ENCODE measurements at regions not wholly inside any gene's neighbourhood (a gene's known extent, or its start where the extent isn't known, plus 50 kb on each side); places are given as distances from the start of the nearest gene placed in this dataset.

- Histone ChIP-seq H4K8ac (replicated peaks; ENCODE audit: insufficient read length, low read depth, low read length) (no peak overlapping the region), H2BK15ac (ENCODE audit: low read depth, low read length) (no peak overlapping the region), H3K56ac (ENCODE audit: insufficient read length, low read depth, low read length) (no peak overlapping the region), H4K20me1 (ENCODE audit: control insufficient read depth, insufficient read depth, insufficient read length) (no peaks in the 10 kb centered on the region), H3K23ac (ENCODE audit: insufficient read length, low read depth, low read length) (no peak overlapping the region), H3K27me3 (ENCODE audit: insufficient read depth, low read length) (no peaks in the 10 kb centered on the region), H2AFZ (ENCODE audit: low read length) (no peak overlapping the region), H2BK120ac (ENCODE audit: low read depth, low read length, poor library complexity, severe bottlenecking) (no peak overlapping the region), H4K91ac (ENCODE audit: insufficient read length, low read depth, low read length) (no peak overlapping the region), H3K79me2 (ENCODE audit: insufficient read depth, low read length) (no peaks in the 10 kb centered on the region), H3K27ac (ENCODE audit: insufficient read length, low read depth, low read length) (no peak overlapping the region), H3K9me3 (ENCODE audit: control insufficient read depth, low read depth, low read length) (no peaks in the 10 kb centered on the region), H2BK20ac (ENCODE audit: low read depth, low read length, poor library complexity, severe bottlenecking) (no peak overlapping the region), H3T11ph (ENCODE audit: low read length) (no peak overlapping the region), H2AK5ac (ENCODE audit: insufficient read length, low read length) (no peak overlapping the region), H2BK12ac (ENCODE audit: insufficient read length, low read depth, low read length) (no peak overlapping the region), H4K5ac (ENCODE audit: insufficient read length, low read depth, low read length) (no peak overlapping the region), H3K23me2 (ENCODE audit: insufficient read length, low read depth, low read length, poor library complexity, severe bottlenecking) (no peaks in the 10 kb centered on the region), H2BK5ac (ENCODE audit: insufficient read length, low read length) (no peak overlapping the region), H3K4me1 (ENCODE audit: insufficient read depth, low read length) (peaks cover 3% of the 10 kb centered on the region; the same call in 1 of the 2 replicates), H3K79me1 (ENCODE audit: insufficient read depth, low read depth, low read length, poor library complexity, severe bottlenecking) (no peaks in the 10 kb centered on the region), H3K9ac (ENCODE audit: extremely low read depth, insufficient read length, low read length) (no peak overlapping the region), H3K14ac (ENCODE audit: insufficient read depth, low read length) (no peak overlapping the region), H3K4ac (ENCODE audit: low read depth, low read length) (no peak overlapping the region), H3K4me2 (ENCODE audit: insufficient read depth, insufficient read length, low read length) (no peak overlapping the region), H3K18ac (ENCODE audit: insufficient read length, low read depth, low read length) (no peak overlapping the region)
- no CpG with 5 or more reads among the region's 4 CpGs for WGBS (ENCODE audit: extremely low coverage, insufficient read length, low lambda C conversion rate)
- DNase-seq, result no peak
- Mint-ChIP-seq H3K4me3 (no peak overlapping the region), H3K9me3 (peaks cover 0 to 2% of the 10 kb centered on the region in 2 experiments; a peak in 1 of 5 replicates), H3K27me3 (ENCODE audit: low read depth) (peaks cover 39% of the 10 kb centered on the region), H3K4me1 (peaks cover 29 to 32% of the 10 kb centered on the region in 2 experiments), H3K36me3 (ENCODE audit: insufficient read depth in 1 of 3, low read depth in 3 of 3) (no peaks in the 10 kb centered on the region; a peak in 1 of 7 replicates), H3K27ac (peak overlapping the region in 1 of 3 experiments; percentile 53; a peak in 1 of 7 replicates)
- TF ChIP-seq CTCF (conservative IDR thresholded peaks at IDR 0.05), result no peak
Measured at GRCh38 chr3:194030372-194030771, 105.6 kb upstream of the HES1 start.

All from H9 (cell line).